K562 (cell line): ENCODE measurements at regions not wholly inside any gene's neighbourhood (a gene's known extent, or its start where the extent isn't known, plus 50 kb on each side); places are given as distances from the start of the nearest gene placed in this dataset.

Source experiments
- MAFF ChIP-seq: IDR thresholded peaks from 2 replicates; pipeline ENCODE4 v1.6.1; 2012; ENCODE audit warnings: low read length, improper control_type of control experiment
- RBM22 ChIP-seq: fragments of 200-400 bp; formaldehyde crosslinking; IDR thresholded peaks from 2 replicates; pipeline ENCODE4 v1.6.1; 2018; ENCODE audit warnings: low read length, low read depth; ENCODE audit not compliant: poor library complexity, severe bottlenecking
- SMAD4 ChIP-seq: fragments of 250-450 bp; sonication (Bioruptor Pico); conservative IDR thresholded peaks from 2 replicates; pipeline ENCODE4 v1.8.0; 2021; ENCODE audit warnings: inconsistent platforms, mild to moderate bottlenecking, moderate library complexity
- TAF9B ChIP-seq: fragments of 450-650 bp; IDR thresholded peaks from 2 replicates; pipeline ENCODE4 v1.6.1; 2018; ENCODE audit warnings: mild to moderate bottlenecking; ENCODE audit not compliant: partially characterized antibody
- ZNF311 ChIP-seq: fragments of 250-450 bp; sonication (Bioruptor Pico); IDR thresholded peaks from 2 replicates; pipeline ENCODE4 v1.4.0; 2020; ENCODE audit warnings: mild to moderate bottlenecking, moderate library complexity
- ZNF740 ChIP-seq, 3 experiments: fragments of 200-800 bp in 1 of 3; sonication (Bioruptor generic) in 1 of 3; sonication (generic) in 1 of 3; formaldehyde crosslinking in 1 of 3; IDR thresholded peaks; 2 replicates each; pipeline versions ENCODE4 v1.6.1 to v1.8.0; 2016 to 2022; ENCODE audit warnings: mild to moderate bottlenecking in 2 of 3, missing compliant biosample characterization in 2 of 3, missing genetic modification characterization in 2 of 3, missing genetic modification reagents in 1 of 3
- ZNF780A ChIP-seq: fragments of 250-450 bp; sonication (Bioruptor Pico); IDR thresholded peaks from 2 replicates; pipeline ENCODE4 v1.5.0; 2021; ENCODE audit warnings: mild to moderate bottlenecking
- TF ChIP-seq, protein P1 (sequence below): sonication (generic); formaldehyde crosslinking; IDR thresholded peaks from 2 replicates; pipeline ENCODE4 v1.8.1; 2023; ENCODE audit warnings: mild to moderate bottlenecking, missing genetic modification reagents
- TF ChIP-seq, protein P2 (sequence below): fragments of 250-450 bp; sonication (Bioruptor Pico); IDR thresholded peaks from 2 replicates; pipeline ENCODE4 v1.4.0; 2020; ENCODE audit warnings: mild to moderate bottlenecking, moderate library complexity

GRCh38 chr3:137343283-137343682 lies 385.5 kb downstream of the IL20RB start (continued):
- TF ChIP-seq, protein P1, sequence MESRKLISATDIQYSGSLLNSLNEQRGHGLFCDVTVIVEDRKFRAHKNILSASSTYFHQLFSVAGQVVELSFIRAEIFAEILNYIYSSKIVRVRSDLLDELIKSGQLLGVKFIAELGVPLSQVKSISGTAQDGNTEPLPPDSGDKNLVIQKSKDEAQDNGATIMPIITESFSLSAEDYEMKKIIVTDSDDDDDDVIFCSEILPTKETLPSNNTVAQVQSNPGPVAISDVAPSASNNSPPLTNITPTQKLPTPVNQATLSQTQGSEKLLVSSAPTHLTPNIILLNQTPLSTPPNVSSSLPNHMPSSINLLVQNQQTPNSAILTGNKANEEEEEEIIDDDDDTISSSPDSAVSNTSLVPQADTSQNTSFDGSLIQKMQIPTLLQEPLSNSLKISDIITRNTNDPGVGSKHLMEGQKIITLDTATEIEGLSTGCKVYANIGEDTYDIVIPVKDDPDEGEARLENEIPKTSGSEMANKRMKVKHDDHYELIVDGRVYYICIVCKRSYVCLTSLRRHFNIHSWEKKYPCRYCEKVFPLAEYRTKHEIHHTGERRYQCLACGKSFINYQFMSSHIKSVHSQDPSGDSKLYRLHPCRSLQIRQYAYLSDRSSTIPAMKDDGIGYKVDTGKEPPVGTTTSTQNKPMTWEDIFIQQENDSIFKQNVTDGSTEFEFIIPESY = no peak
- TF ChIP-seq TAF9B (no peak), SMAD4 (CRISPR knock-in tag) (no peak), MAFF (no peak), RBM22 (no peak), ZNF780A (CRISPR knock-in tag) (no peak), ZNF740 (CRISPR knock-in tag; IDR thresholded peaks at IDR 0.05) (no peak), ZNF740 (tag; IDR thresholded peaks at IDR 0.05) (no peak), ZNF311 (CRISPR knock-in tag) (no peak)
- TF ChIP-seq, protein P2, sequence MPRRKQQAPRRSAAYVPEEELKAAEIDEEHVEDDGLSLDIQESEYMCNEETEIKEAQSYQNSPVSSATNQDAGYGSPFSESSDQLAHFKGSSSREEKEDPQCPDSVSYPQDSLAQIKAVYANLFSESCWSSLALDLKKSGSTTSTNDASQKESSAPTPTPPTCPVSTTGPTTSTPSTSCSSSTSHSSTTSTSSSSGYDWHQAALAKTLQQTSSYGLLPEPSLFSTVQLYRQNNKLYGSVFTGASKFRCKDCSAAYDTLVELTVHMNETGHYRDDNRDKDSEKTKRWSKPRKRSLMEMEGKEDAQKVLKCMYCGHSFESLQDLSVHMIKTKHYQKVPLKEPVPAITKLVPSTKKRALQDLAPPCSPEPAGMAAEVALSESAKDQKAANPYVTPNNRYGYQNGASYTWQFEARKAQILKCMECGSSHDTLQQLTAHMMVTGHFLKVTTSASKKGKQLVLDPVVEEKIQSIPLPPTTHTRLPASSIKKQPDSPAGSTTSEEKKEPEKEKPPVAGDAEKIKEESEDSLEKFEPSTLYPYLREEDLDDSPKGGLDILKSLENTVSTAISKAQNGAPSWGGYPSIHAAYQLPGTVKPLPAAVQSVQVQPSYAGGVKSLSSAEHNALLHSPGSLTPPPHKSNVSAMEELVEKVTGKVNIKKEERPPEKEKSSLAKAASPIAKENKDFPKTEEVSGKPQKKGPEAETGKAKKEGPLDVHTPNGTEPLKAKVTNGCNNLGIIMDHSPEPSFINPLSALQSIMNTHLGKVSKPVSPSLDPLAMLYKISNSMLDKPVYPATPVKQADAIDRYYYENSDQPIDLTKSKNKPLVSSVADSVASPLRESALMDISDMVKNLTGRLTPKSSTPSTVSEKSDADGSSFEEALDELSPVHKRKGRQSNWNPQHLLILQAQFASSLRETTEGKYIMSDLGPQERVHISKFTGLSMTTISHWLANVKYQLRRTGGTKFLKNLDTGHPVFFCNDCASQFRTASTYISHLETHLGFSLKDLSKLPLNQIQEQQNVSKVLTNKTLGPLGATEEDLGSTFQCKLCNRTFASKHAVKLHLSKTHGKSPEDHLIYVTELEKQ (CRISPR knock-in tag) = no peak
